IMR-90 (cell line): ENCODE measurements at regions not wholly inside any gene's neighbourhood (a gene's known extent, or its start where the extent isn't known, plus 50 kb on each side); places are given as distances from the start of the nearest gene placed in this dataset.

Experiments used
- ATAC-seq: fragments of 200-7000 bp; cut with Tn5 transposase; 2 replicates; pipeline ENCODE4 v1.9.1; 2020; ENCODE audit warnings: low read depth, mild to moderate bottlenecking, moderate library complexity
- BruUV-seq: library from RNA; stranded (reverse); fragments of 400-500 nt; replicated peaks from 2 replicates; lab custom pipeline; 2021; lab: Mats Ljungman, UMichigan
- CTCF ChIA-PET: fragments of 300-600 bp; formaldehyde crosslinking; extraction: SDS; loops from one replicate; lab custom pipeline; 2021; ENCODE audit warnings: antibody characterized with exemption; lab: Yijun Ruan, JAX
- POLR2A ChIA-PET: fragments of 300-600 bp; sonication (Branson Sonifier 250); formaldehyde crosslinking; loops from one replicate; lab custom pipeline; 2022; ENCODE audit warnings: antibody characterized with exemption; ENCODE audit not compliant: unreplicated experiment; lab: Charles Lee
- DNase-seq: peaks from one replicate; pipeline ENCODE4 v3.0.0; 2013
- H2AFZ ChIP-seq: replicated peaks from 2 replicates; pipeline ENCODE3; 2013; ENCODE audit warnings: low read length, mild to moderate bottlenecking; ENCODE audit not compliant: poor library complexity
- H2AK5ac ChIP-seq: 2 replicates; pipeline ENCODE4 v1.6.1; 2013; ENCODE audit warnings: low read depth, low read length, inconsistent platforms
- H2AK9ac ChIP-seq: replicated peaks from 2 replicates; pipeline ENCODE3; 2013; ENCODE audit warnings: mild to moderate bottlenecking, low read depth, low read length, moderate library complexity; ENCODE audit not compliant: poor library complexity
- H2BK120ac ChIP-seq: 2 replicates; pipeline ENCODE4 v1.6.1; 2013; ENCODE audit warnings: low read depth, low read length, inconsistent platforms
- H2BK15ac ChIP-seq: 3 replicates; pipeline ENCODE4 v1.6.1; 2013; ENCODE audit warnings: low read depth, low read length, inconsistent platforms
- H2BK20ac ChIP-seq: 2 replicates; pipeline ENCODE4 v1.6.1; 2013; ENCODE audit warnings: low read depth, mild to moderate bottlenecking, inconsistent platforms, low read length, moderate library complexity
- H2BK5ac ChIP-seq: 2 replicates; pipeline ENCODE4 v1.6.1; 2013; ENCODE audit warnings: mild to moderate bottlenecking, low read depth, low read length, inconsistent platforms; ENCODE audit not compliant: poor library complexity, severe bottlenecking
- H3K14ac ChIP-seq: replicated peaks from 2 replicates; pipeline ENCODE4 v1.6.1; 2013; ENCODE audit warnings: low read depth, low read length, inconsistent platforms
- H3K18ac ChIP-seq: 2 replicates; pipeline ENCODE4 v1.6.1; 2013; ENCODE audit warnings: low read depth, low read length, control low read depth
- H3K23ac ChIP-seq: 2 replicates; pipeline ENCODE4 v1.6.1; 2013; ENCODE audit warnings: low read depth, low read length, inconsistent platforms
- H3K27ac ChIP-seq: 2 replicates; pipeline ENCODE4 v1.5.1; 2013; ENCODE audit warnings: mild to moderate bottlenecking, control low read depth, low read length; ENCODE audit not compliant: insufficient read depth
- H3K27me3 ChIP-seq: 2 replicates; pipeline ENCODE4 v1.6.1; 2013; ENCODE audit warnings: low read length; ENCODE audit not compliant: control insufficient read depth, insufficient read depth
- H3K36me3 ChIP-seq: 2 replicates; pipeline ENCODE4 v1.6.1; 2013; ENCODE audit warnings: low read length, mixed read lengths; ENCODE audit not compliant: control insufficient read depth, insufficient read depth
- H3K4ac ChIP-seq: 2 replicates; pipeline ENCODE4 v1.6.1; 2013; ENCODE audit warnings: low read depth, low read length, inconsistent platforms
- H3K4me1 ChIP-seq: 2 replicates; pipeline ENCODE4 v1.6.1; 2013; ENCODE audit warnings: low read length, mixed read lengths; ENCODE audit not compliant: control insufficient read depth, insufficient read depth
- H3K4me2 ChIP-seq: 2 replicates; pipeline ENCODE4 v1.6.1; 2013; ENCODE audit warnings: low read depth, mild to moderate bottlenecking, control low read depth, low read length, moderate library complexity
- H3K4me3 ChIP-seq: 2 replicates; pipeline ENCODE4 v1.5.1; 2013; ENCODE audit warnings: low read depth, mild to moderate bottlenecking, control low read depth, low read length, moderate library complexity; ENCODE audit not compliant: insufficient read depth
- H3K56ac ChIP-seq: 2 replicates; pipeline ENCODE4 v1.6.1; 2013; ENCODE audit warnings: low read length, inconsistent platforms; ENCODE audit not compliant: insufficient read depth; ENCODE audit errors: extremely low read depth
- H3K79me1 ChIP-seq, 2 experiments: 2 replicates each; pipeline ENCODE4 v1.6.1; 2013; ENCODE audit warnings: low read length in 2 of 2, inconsistent platforms in 1 of 2, low read depth in 1 of 2
- H3K9ac ChIP-seq: 2 replicates; pipeline ENCODE4 v1.6.1; 2013; ENCODE audit warnings: low read depth, low read length, control low read depth
- H3K9me1 ChIP-seq: 2 replicates; pipeline ENCODE4 v1.6.1; 2013; ENCODE audit warnings: low read length, inconsistent platforms; ENCODE audit not compliant: insufficient read depth
- H3K9me3 ChIP-seq: 2 replicates; pipeline ENCODE4 v1.6.1; 2013; ENCODE audit warnings: low read length; ENCODE audit not compliant: control insufficient read depth, insufficient read depth
- H4K20me1 ChIP-seq: 2 replicates; pipeline ENCODE4 v1.6.1; 2013; ENCODE audit warnings: low read length, inconsistent platforms; ENCODE audit not compliant: insufficient read depth
- H4K5ac ChIP-seq: 2 replicates; pipeline ENCODE4 v1.6.1; 2013; ENCODE audit warnings: mild to moderate bottlenecking, low read depth, low read length, control low read depth
- H4K8ac ChIP-seq, 2 experiments: 2 replicates each; pipeline ENCODE4 v1.6.1; 2013; ENCODE audit warnings: low read depth in 2 of 2, low read length in 2 of 2, control low read depth in 1 of 2, inconsistent platforms in 1 of 2
- H4K91ac ChIP-seq: 2 replicates; pipeline ENCODE4 v1.6.1; 2013; ENCODE audit warnings: low read depth, low read length, inconsistent platforms; ENCODE audit not compliant: insufficient read depth
- BHLHE40 ChIP-seq: fragments of 150-350 bp; IDR thresholded peaks from 2 replicates; pipeline ENCODE4 v1.6.1; 2016; ENCODE audit warnings: mild to moderate bottlenecking, low read depth, low read length
- CEBPB ChIP-seq: IDR thresholded peaks from 2 replicates; pipeline ENCODE4 v1.6.1; 2012; ENCODE audit warnings: low read depth, low read length, improper control_type of control experiment
- CHD1 ChIP-seq: IDR thresholded peaks from 2 replicates; pipeline ENCODE4 v1.6.1; 2012; ENCODE audit warnings: low read depth, low read length, improper control_type of control experiment
- FOS ChIP-seq: fragments of 150-350 bp; IDR thresholded peaks from 2 replicates; pipeline ENCODE4 v1.6.1; 2016; ENCODE audit warnings: low read depth, low read length
- MAFK ChIP-seq: IDR thresholded peaks from 2 replicates; pipeline ENCODE4 v1.6.1; 2012; ENCODE audit warnings: low read depth, low read length, improper control_type of control experiment
- MAZ ChIP-seq: IDR thresholded peaks from 2 replicates; pipeline ENCODE4 v1.6.1; 2012; ENCODE audit warnings: low read depth, mild to moderate bottlenecking, low read length, improper control_type of control experiment, moderate library complexity, borderline replicate concordance
- MXI1 ChIP-seq: IDR thresholded peaks from 2 replicates; pipeline ENCODE4 v1.6.1; 2012; ENCODE audit warnings: low read depth, mild to moderate bottlenecking, low read length, moderate library complexity, borderline replicate concordance
- NFE2L2 ChIP-seq: fragments of 150-350 bp; IDR thresholded peaks from 2 replicates; pipeline ENCODE4 v1.6.1; 2016; ENCODE audit warnings: low read depth, mild to moderate bottlenecking, low read length
- POLR2A ChIP-seq: IDR thresholded peaks from 2 replicates; pipeline ENCODE4 v1.6.1; 2012; ENCODE audit warnings: mild to moderate bottlenecking, low read depth, low read length
- RAD21 ChIP-seq: IDR thresholded peaks from 2 replicates; pipeline ENCODE4 v1.6.1; 2012; ENCODE audit warnings: low read length, improper control_type of control experiment
- RCOR1 ChIP-seq: IDR thresholded peaks from 2 replicates; pipeline ENCODE4 v1.6.1; 2012; ENCODE audit warnings: mild to moderate bottlenecking, low read length, improper control_type of control experiment; ENCODE audit not compliant: insufficient replicate concordance
- RFX5 ChIP-seq: IDR thresholded peaks from 2 replicates; pipeline ENCODE4 v1.8.0; 2012; ENCODE audit warnings: low read depth, mild to moderate bottlenecking, low read length, moderate library complexity
- SMC3 ChIP-seq: fragments of 150-350 bp; IDR thresholded peaks from 2 replicates; pipeline ENCODE4 v1.6.1; 2016; ENCODE audit warnings: low read depth, mild to moderate bottlenecking, antibody characterized with exemption, low read length, moderate library complexity
- WGBS, 2 experiments: methylation state at CpG; one replicate each; pipeline versions ENCODE4 v1.1.5 to v1.1.7; 2013; ENCODE audit warnings: missing lambda C conversion rate in 2 of 2; ENCODE audit not compliant: insufficient read length in 1 of 2; ENCODE audit errors: extremely low coverage in 2 of 2; 5-methylcytosine and 5-hydroxymethylcytosine counted together
- dilution Hi-C: fragments of 300-500 bp; cut with HindIII; formaldehyde crosslinking; loops from one replicate; pipeline ENCODE4 v1.14.3; 2018; ENCODE audit warnings: low sequenced_read_pairs; ENCODE audit not compliant: unreplicated experiment
- in situ Hi-C: fragments of 300-500 bp; cut with MboI; formaldehyde crosslinking; loops from 3 replicates; pipeline ENCODE4 v1.14.3; 2019; ENCODE audit warnings: low sequenced_read_pairs, inconsistent platforms, mixed read lengths
- intact Hi-C: fragments of 100-400 bp; cut with micrococcal nuclease; formaldehyde crosslinking; loops from 2 replicates; pipeline ENCODE4 v1.10.0; 2022
- TF ChIP-seq, protein P1 (sequence below): conservative IDR thresholded peaks from 2 replicates; pipeline ENCODE4 v1.5.1; 2012; ENCODE audit warnings: mild to moderate bottlenecking, low read depth, low read length, improper control_type of control experiment
- TF ChIP-seq, protein P2 (sequence below): fragments of 150-350 bp; IDR thresholded peaks from 2 replicates; pipeline ENCODE4 v1.6.1; 2017; ENCODE audit warnings: mild to moderate bottlenecking, antibody characterized with exemption, low read length, low read depth
- TF ChIP-seq, protein P3 (sequence below): fragments of 150-350 bp; IDR thresholded peaks from 2 replicates; pipeline ENCODE4 v1.6.1; 2016; ENCODE audit warnings: low read depth, mild to moderate bottlenecking, low read length, moderate library complexity, borderline replicate concordance

DNA sequence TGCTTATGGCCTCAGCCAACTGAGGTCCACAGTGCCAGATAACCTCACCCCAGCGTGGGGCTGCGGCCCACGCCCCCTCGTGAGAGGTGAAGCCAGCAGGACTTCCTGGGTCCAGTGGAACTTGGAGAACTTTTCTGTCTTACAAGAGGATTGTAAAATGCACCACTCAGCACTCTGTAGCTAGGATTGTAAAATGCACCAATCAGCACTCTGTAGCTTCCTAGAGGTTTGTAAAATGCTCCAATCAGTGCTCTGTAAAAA is 109.1 kb downstream of the AKAP11 start:
- H3K9me3 ChIP-seq, result peaks cover 4% of the 10 kb centered on the region; the same call in 1 of the 2 replicates
- no peak for ATAC-seq

More for the DNA sequence above, 109.1 kb downstream of the AKAP11 start:
- no peaks in the 10 kb centered on the region for H3K9me1 ChIP-seq
- no peak overlapping the region for H3K4me2 ChIP-seq
- H2AFZ ChIP-seq, result no peak overlapping the region
- ChIA-PET POLR2A (no interaction called here), CTCF (no interaction called here)
- BruUV-seq, result no TSS peak
- TF ChIP-seq, protein P1, sequence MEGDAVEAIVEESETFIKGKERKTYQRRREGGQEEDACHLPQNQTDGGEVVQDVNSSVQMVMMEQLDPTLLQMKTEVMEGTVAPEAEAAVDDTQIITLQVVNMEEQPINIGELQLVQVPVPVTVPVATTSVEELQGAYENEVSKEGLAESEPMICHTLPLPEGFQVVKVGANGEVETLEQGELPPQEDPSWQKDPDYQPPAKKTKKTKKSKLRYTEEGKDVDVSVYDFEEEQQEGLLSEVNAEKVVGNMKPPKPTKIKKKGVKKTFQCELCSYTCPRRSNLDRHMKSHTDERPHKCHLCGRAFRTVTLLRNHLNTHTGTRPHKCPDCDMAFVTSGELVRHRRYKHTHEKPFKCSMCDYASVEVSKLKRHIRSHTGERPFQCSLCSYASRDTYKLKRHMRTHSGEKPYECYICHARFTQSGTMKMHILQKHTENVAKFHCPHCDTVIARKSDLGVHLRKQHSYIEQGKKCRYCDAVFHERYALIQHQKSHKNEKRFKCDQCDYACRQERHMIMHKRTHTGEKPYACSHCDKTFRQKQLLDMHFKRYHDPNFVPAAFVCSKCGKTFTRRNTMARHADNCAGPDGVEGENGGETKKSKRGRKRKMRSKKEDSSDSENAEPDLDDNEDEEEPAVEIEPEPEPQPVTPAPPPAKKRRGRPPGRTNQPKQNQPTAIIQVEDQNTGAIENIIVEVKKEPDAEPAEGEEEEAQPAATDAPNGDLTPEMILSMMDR, result no peak
- no peak for TF ChIP-seq CHD1
- TF ChIP-seq POLR2A, result no peak
- TF ChIP-seq, protein P2, sequence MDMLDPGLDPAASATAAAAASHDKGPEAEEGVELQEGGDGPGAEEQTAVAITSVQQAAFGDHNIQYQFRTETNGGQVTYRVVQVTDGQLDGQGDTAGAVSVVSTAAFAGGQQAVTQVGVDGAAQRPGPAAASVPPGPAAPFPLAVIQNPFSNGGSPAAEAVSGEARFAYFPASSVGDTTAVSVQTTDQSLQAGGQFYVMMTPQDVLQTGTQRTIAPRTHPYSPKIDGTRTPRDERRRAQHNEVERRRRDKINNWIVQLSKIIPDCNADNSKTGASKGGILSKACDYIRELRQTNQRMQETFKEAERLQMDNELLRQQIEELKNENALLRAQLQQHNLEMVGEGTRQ, result no peak
- no peak for TF ChIP-seq CEBPB
- TF ChIP-seq SMC3, result no peak
- no peak for TF ChIP-seq RCOR1
- TF ChIP-seq, protein P3, sequence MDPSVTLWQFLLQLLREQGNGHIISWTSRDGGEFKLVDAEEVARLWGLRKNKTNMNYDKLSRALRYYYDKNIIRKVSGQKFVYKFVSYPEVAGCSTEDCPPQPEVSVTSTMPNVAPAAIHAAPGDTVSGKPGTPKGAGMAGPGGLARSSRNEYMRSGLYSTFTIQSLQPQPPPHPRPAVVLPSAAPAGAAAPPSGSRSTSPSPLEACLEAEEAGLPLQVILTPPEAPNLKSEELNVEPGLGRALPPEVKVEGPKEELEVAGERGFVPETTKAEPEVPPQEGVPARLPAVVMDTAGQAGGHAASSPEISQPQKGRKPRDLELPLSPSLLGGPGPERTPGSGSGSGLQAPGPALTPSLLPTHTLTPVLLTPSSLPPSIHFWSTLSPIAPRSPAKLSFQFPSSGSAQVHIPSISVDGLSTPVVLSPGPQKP, result no peak
- TF ChIP-seq RFX5, result no peak
- TF ChIP-seq RAD21, result no peak
- TF ChIP-seq FOS, result no peak
- no peak for TF ChIP-seq MAZ
- no peak for TF ChIP-seq BHLHE40
- no peak for TF ChIP-seq NFE2L2
- TF ChIP-seq MAFK, result no peak
- TF ChIP-seq MXI1, result no peak
- no peak overlapping the region for H2AK5ac ChIP-seq
- H4K5ac ChIP-seq, result no peak overlapping the region
- in situ Hi-C loops (no loop called here), dilution Hi-C loops (no loop called here), intact Hi-C loops (no loop called here)
- DNase-seq, result no peak
- H4K20me1 ChIP-seq, result no peaks in the 10 kb centered on the region
- no peak overlapping the region for H3K23ac ChIP-seq
- no peak overlapping the region for H2AK9ac ChIP-seq
- no peaks in the 10 kb centered on the region for H3K36me3 ChIP-seq
- no peak overlapping the region for H3K56ac ChIP-seq
- H3K9ac ChIP-seq, result no peak overlapping the region
- no peak overlapping the region for H4K8ac ChIP-seq
- no peak overlapping the region for H2BK20ac ChIP-seq
- no peaks in the 10 kb centered on the region for H3K4me1 ChIP-seq
- no peak overlapping the region for H3K18ac ChIP-seq
- H2BK15ac ChIP-seq, result no peak overlapping the region
- WGBS, 2 experiments, result no CpG with 5 or more reads among the region's 4 CpGs
- no peaks in the 10 kb centered on the region for H3K79me1 ChIP-seq
- no peak overlapping the region for H3K4me3 ChIP-seq
- no peak overlapping the region for H2BK120ac ChIP-seq
- H3K27me3 ChIP-seq, result no peaks in the 10 kb centered on the region; the same call in none of the 2 replicates
- no peak overlapping the region for H2BK5ac ChIP-seq
- H3K27ac ChIP-seq, result no peak overlapping the region
- no peak overlapping the region for H3K4ac ChIP-seq
- H4K91ac ChIP-seq, result no peak overlapping the region
- H3K14ac ChIP-seq, result no peak overlapping the region
